Astrocyte (in vitro differentiated cells and primary cell): ENCODE measurements at regions not wholly inside any gene's neighbourhood (a gene's known extent, or its start where the extent isn't known, plus 50 kb on each side); places are given as distances from the start of the nearest gene placed in this dataset.

Experiments
- DNase-seq: peaks from one replicate; pipeline ENCODE4 v3.0.0-alpha.2; 2010; ENCODE audit warnings: low read depth
- FAIRE-seq: peaks from 2 replicates; lab custom pipeline; 2011; peaks lifted over from hg19 to GRCh38; lab: Jason Lieb, UNC
- H2AFZ ChIP-seq: 2 replicates; pipeline ENCODE4 v1.6.0; 2012; ENCODE audit warnings: low read depth, low read length, inconsistent platforms
- H3K27ac ChIP-seq: 2 replicates; pipeline ENCODE4 v1.5.1; 2011; ENCODE audit warnings: low read depth, low read length, inconsistent platforms
- H3K27me3 ChIP-seq: 2 replicates; pipeline ENCODE4 v1.6.0; 2011; ENCODE audit warnings: low read length, inconsistent platforms; ENCODE audit not compliant: insufficient read depth
- H3K36me3 ChIP-seq: 2 replicates; pipeline ENCODE4 v1.5.1; 2011; ENCODE audit warnings: low read length, inconsistent platforms; ENCODE audit not compliant: insufficient read depth
- H3K4me1 ChIP-seq: 2 replicates; pipeline ENCODE4 v1.5.1; 2011; ENCODE audit warnings: low read length, inconsistent platforms; ENCODE audit not compliant: insufficient read depth
- H3K4me2 ChIP-seq: 2 replicates; pipeline ENCODE4 v1.6.0; 2012; ENCODE audit warnings: low read length, inconsistent platforms
- H3K4me3 ChIP-seq: 2 replicates; pipeline ENCODE4 v1.5.1; 2011; ENCODE audit warnings: low read depth, mild to moderate bottlenecking, low read length, inconsistent platforms; ENCODE audit not compliant: insufficient read depth
- H3K79me2 ChIP-seq: 2 replicates; pipeline ENCODE4 v1.6.0; 2012; ENCODE audit warnings: mild to moderate bottlenecking, low read length, inconsistent platforms; ENCODE audit not compliant: insufficient read depth
- H3K9ac ChIP-seq: 2 replicates; pipeline ENCODE4 v1.6.0; 2012; ENCODE audit warnings: mild to moderate bottlenecking, low read length, inconsistent platforms
- H3K9me3 ChIP-seq: 2 replicates; pipeline ENCODE4 v1.5.1; 2012; ENCODE audit warnings: low read depth, mild to moderate bottlenecking, low read length, inconsistent platforms; ENCODE audit not compliant: insufficient read depth
- H4K20me1 ChIP-seq: 2 replicates; pipeline ENCODE4 v1.6.0; 2012; ENCODE audit warnings: low read length, inconsistent platforms; ENCODE audit not compliant: insufficient read depth
- H3K27ac Mint-ChIP-seq: one replicate; pipeline ENCODE4 v1.8.0; 2021; ENCODE audit warnings: mild to moderate bottlenecking, mixed read lengths; ENCODE audit not compliant: unreplicated experiment
- H3K27me3 Mint-ChIP-seq: one replicate; pipeline ENCODE4 v1.8.0; 2021; ENCODE audit warnings: low read depth, mixed read lengths; ENCODE audit not compliant: unreplicated experiment
- H3K36me3 Mint-ChIP-seq: one replicate; pipeline ENCODE4 v1.8.0; 2021; ENCODE audit warnings: low read depth, mixed read lengths; ENCODE audit not compliant: unreplicated experiment
- H3K4me1 Mint-ChIP-seq: one replicate; pipeline ENCODE4 v1.8.0; 2021; ENCODE audit warnings: low read depth, mixed read lengths; ENCODE audit not compliant: unreplicated experiment
- H3K4me3 Mint-ChIP-seq: one replicate; pipeline ENCODE4 v1.8.0; 2021; ENCODE audit warnings: mild to moderate bottlenecking, moderate library complexity, mixed read lengths; ENCODE audit not compliant: unreplicated experiment
- H3K9me3 Mint-ChIP-seq: one replicate; pipeline ENCODE4 v1.8.0; 2021; ENCODE audit warnings: mild to moderate bottlenecking, mixed read lengths; ENCODE audit not compliant: unreplicated experiment
- EZH2 ChIP-seq: IDR thresholded peaks from 2 replicates; pipeline ENCODE4 v1.6.1; 2012; ENCODE audit warnings: mild to moderate bottlenecking, low read length, inconsistent platforms; ENCODE audit not compliant: insufficient read depth
- TF ChIP-seq, protein P1 (sequence below): IDR thresholded peaks from 2 replicates; pipeline ENCODE4 v1.5.1; 2011; ENCODE audit warnings: low read depth, mild to moderate bottlenecking, inconsistent platforms, low read length, moderate library complexity; ENCODE audit not compliant: insufficient read depth

DNA sequence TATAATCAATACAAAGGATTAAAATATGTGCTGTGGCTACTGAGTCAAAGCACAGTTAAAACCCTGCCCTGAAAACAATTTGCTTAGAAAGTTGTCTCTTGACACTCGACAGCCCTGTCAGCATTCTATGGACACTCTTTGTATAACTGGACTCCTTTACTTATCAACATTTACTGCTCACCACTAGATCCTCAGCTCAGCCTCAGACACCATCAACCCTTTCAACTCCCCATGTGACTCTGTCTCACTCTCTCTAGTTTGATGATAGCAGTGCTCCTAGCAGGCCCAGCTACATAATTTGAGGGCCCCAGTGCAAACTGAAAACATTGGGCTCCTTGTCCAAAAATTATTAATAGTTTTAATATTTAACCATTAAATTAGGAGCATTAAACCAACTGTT lies 181.8 kb downstream of the TENT5A start:
- no peak for FAIRE-seq

DNA sequence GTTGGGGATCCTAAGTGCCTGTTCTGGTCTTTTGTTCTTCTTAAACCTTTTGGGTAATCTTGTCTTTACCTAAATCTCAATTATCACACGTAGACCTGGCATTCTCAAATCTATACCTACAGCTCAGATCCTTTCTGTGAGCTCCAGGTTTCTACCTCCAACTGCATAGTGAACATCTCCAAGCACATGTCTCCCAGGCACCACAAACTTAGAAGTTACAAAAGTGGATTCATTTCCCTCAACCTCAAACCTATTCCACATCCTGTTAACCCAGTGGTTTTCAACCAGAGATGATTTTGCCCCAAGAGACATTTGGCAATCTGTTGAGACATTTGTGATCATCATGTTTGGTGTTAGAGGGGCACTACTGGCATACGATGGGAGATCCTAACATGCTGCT lies 183.5 kb downstream of the TENT5A start:
- Mint-ChIP-seq H3K9me3 (no peaks in the 10 kb centered on the region), H3K4me3 (no peak overlapping the region), H3K27ac (no peak overlapping the region), H3K27me3 (no peaks in the 10 kb centered on the region), H3K4me1 (peaks cover 13% of the 10 kb centered on the region), H3K36me3 (no peaks in the 10 kb centered on the region)
- no peak overlapping the region for H3K4me3 ChIP-seq
- H3K27ac ChIP-seq: no peak overlapping the region
- H3K27me3 ChIP-seq: no peaks in the 10 kb centered on the region
- H2AFZ ChIP-seq: no peak overlapping the region
- no peak overlapping the region for H3K4me2 ChIP-seq
- no peaks in the 10 kb centered on the region for H3K9me3 ChIP-seq
- TF ChIP-seq EZH2: no peak
- TF ChIP-seq, protein P1, sequence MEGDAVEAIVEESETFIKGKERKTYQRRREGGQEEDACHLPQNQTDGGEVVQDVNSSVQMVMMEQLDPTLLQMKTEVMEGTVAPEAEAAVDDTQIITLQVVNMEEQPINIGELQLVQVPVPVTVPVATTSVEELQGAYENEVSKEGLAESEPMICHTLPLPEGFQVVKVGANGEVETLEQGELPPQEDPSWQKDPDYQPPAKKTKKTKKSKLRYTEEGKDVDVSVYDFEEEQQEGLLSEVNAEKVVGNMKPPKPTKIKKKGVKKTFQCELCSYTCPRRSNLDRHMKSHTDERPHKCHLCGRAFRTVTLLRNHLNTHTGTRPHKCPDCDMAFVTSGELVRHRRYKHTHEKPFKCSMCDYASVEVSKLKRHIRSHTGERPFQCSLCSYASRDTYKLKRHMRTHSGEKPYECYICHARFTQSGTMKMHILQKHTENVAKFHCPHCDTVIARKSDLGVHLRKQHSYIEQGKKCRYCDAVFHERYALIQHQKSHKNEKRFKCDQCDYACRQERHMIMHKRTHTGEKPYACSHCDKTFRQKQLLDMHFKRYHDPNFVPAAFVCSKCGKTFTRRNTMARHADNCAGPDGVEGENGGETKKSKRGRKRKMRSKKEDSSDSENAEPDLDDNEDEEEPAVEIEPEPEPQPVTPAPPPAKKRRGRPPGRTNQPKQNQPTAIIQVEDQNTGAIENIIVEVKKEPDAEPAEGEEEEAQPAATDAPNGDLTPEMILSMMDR: no peak
- no peak for FAIRE-seq
- H3K79me2 ChIP-seq: no peaks in the 10 kb centered on the region
- H3K9ac ChIP-seq: no peak overlapping the region
- no peaks in the 10 kb centered on the region for H4K20me1 ChIP-seq
- peaks cover 3% of the 10 kb centered on the region for H3K4me1 ChIP-seq
- no peak for DNase-seq
- no peaks in the 10 kb centered on the region for H3K36me3 ChIP-seq

More for the DNA sequence above, 181.8 kb downstream of the TENT5A start:
- Mint-ChIP-seq H3K9me3 (no peaks in the 10 kb centered on the region), H3K36me3 (no peaks in the 10 kb centered on the region), H3K4me3 (no peak overlapping the region), H3K27me3 (no peaks in the 10 kb centered on the region), H3K4me1 (peaks cover 2% of the 10 kb centered on the region), H3K27ac (no peak overlapping the region)
- DNase-seq: no peak
- H4K20me1 ChIP-seq: no peaks in the 10 kb centered on the region
- no peak overlapping the region for H3K27ac ChIP-seq
- no peaks in the 10 kb centered on the region for H3K36me3 ChIP-seq
- no peaks in the 10 kb centered on the region for H3K27me3 ChIP-seq
- H3K79me2 ChIP-seq: no peaks in the 10 kb centered on the region
- H3K9ac ChIP-seq: no peak overlapping the region
- TF ChIP-seq, protein P1: no peak
- no peak for TF ChIP-seq EZH2
- H3K4me1 ChIP-seq: no peaks in the 10 kb centered on the region
- no peak overlapping the region for H3K4me3 ChIP-seq
- no peaks in the 10 kb centered on the region for H3K9me3 ChIP-seq
- no peak overlapping the region for H3K4me2 ChIP-seq
- no peak overlapping the region for H2AFZ ChIP-seq

DNA sequence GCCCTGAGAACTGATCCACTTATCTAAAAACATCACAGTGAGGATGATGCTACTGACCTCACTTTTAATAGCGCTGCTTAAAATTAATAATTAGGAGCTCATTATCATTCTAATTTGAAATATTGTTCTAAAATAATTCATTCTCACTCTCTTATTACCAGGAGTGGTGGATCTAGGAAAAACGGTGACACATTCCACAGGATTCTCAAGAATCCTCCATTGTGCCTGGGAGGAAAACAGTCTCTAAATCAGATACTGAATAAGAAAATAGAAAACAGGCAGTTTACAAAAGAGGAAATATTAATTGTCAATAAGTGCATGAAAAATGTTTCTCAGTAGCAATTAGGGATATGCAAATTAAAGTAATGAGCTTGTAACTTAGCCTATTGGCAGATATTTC lies 187.4 kb downstream of the TENT5A start:
- H3K27me3 Mint-ChIP-seq: no peaks in the 10 kb centered on the region
- H3K9ac ChIP-seq: no peak overlapping the region

More for the DNA sequence above, 187.4 kb downstream of the TENT5A start:
- H3K36me3 ChIP-seq: no peaks in the 10 kb centered on the region
- Mint-ChIP-seq H3K4me3 (no peak overlapping the region), H3K9me3 (no peaks in the 10 kb centered on the region), H3K36me3 (no peaks in the 10 kb centered on the region), H3K27ac (peak overlapping the region; percentile 54), H3K4me1 (peaks cover 31% of the 10 kb centered on the region)
- DNase-seq: peak; percentile 38
- no peak overlapping the region for H3K27ac ChIP-seq
- FAIRE-seq: no peak
- no peaks in the 10 kb centered on the region for H3K27me3 ChIP-seq
- H3K4me1 ChIP-seq: peaks cover 20% of the 10 kb centered on the region
- H2AFZ ChIP-seq: no peak overlapping the region
- no peaks in the 10 kb centered on the region for H3K9me3 ChIP-seq
- H3K79me2 ChIP-seq: no peaks in the 10 kb centered on the region
- TF ChIP-seq EZH2: no peak
- TF ChIP-seq, protein P1: no peak
- H3K4me2 ChIP-seq: peak overlapping the region; percentile 36
- no peak overlapping the region for H3K4me3 ChIP-seq
- no peaks in the 10 kb centered on the region for H4K20me1 ChIP-seq
